ENCODE measurements at regions not wholly inside any gene's neighbourhood (a gene's known extent, or its start where the extent isn't known, plus 50 kb on each side); places are given as distances from the start of the nearest gene placed in this dataset.

- ChIA-PET CTCF (no interaction called here), POLR2A (no interaction called here)
- 32% methylated on average over 5 of the region's 5 CpGs for WGBS (ENCODE audit: low lambda C conversion rate)
- no peak for TF ChIP-seq FOXJ3 (CRISPR knock-in tag; IDR thresholded peaks at IDR 0.05)
- TF ChIP-seq, protein P1, sequence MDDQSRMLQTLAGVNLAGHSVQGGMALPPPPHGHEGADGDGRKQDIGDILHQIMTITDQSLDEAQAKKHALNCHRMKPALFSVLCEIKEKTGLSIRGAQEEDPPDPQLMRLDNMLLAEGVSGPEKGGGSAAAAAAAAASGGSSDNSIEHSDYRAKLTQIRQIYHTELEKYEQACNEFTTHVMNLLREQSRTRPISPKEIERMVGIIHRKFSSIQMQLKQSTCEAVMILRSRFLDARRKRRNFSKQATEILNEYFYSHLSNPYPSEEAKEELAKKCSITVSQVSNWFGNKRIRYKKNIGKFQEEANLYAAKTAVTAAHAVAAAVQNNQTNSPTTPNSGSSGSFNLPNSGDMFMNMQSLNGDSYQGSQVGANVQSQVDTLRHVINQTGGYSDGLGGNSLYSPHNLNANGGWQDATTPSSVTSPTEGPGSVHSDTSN (IDR thresholded peaks at IDR 0.05): no peak
- TF ChIP-seq TCF12 (IDR thresholded peaks at IDR 0.05): no peak
- TF ChIP-seq POLR2AphosphoS5 (IDR thresholded peaks at IDR 0.05; ENCODE audit: low read depth, low read length): no peak
- TF ChIP-seq FOSL2 (IDR thresholded peaks at IDR 0.05; ENCODE audit: borderline replicate concordance, low read depth): no peak
- no peak for TF ChIP-seq ZBTB33 (IDR thresholded peaks at IDR 0.05; ENCODE audit: borderline replicate concordance, low read depth)
- TF ChIP-seq RCOR1 (IDR thresholded peaks at IDR 0.05; ENCODE audit: low read length): no peak
- no peak for TF ChIP-seq SIN3A (IDR thresholded peaks at IDR 0.05; ENCODE audit: borderline replicate concordance, low read depth, low read length)
- TF ChIP-seq EP300 (IDR thresholded peaks at IDR 0.05; ENCODE audit: borderline replicate concordance in 1 of 2, low read depth in 1 of 2, low read length in 1 of 2): no peak
- TF ChIP-seq GABPA (IDR thresholded peaks at IDR 0.05; ENCODE audit: low read depth): no peak
- TF ChIP-seq EZH2phosphoT487 (IDR thresholded peaks at IDR 0.05; ENCODE audit: borderline replicate concordance, low read depth): no peak
- no peak for TF ChIP-seq YY1 (IDR thresholded peaks at IDR 0.05; ENCODE audit: low read depth)
- TF ChIP-seq MXI1 (IDR thresholded peaks at IDR 0.05; ENCODE audit: low read depth, low read length): no peak
- TF ChIP-seq RXRA (IDR thresholded peaks at IDR 0.05; ENCODE audit: borderline replicate concordance, low read depth): no peak
- TF ChIP-seq IRF3 (IDR thresholded peaks at IDR 0.05; ENCODE audit: low read depth, low read length): no peak
- TF ChIP-seq SMC3 (IDR thresholded peaks at IDR 0.05; ENCODE audit: low read depth, low read length): no peak
- TF ChIP-seq FOXM1 (IDR thresholded peaks at IDR 0.05; ENCODE audit: low read depth): no peak
- TF ChIP-seq TAF1 (IDR thresholded peaks at IDR 0.05; ENCODE audit: borderline replicate concordance, low read depth, low read length): no peak
- TF ChIP-seq ELF1 (IDR thresholded peaks at IDR 0.05): no peak
- no peaks in the 10 kb centered on the region for H3K36me3 ChIP-seq (replicated peaks in 1 of 2; ENCODE audit: control insufficient read depth in 1 of 2, insufficient read depth in 2 of 2, low read length in 1 of 2)
- no peak overlapping the region for H3K9ac ChIP-seq
- H3K4me2 ChIP-seq: no peak overlapping the region
- H4K20me1 ChIP-seq (ENCODE audit: insufficient read depth): no peaks in the 10 kb centered on the region
- H3K9me2 ChIP-seq: no peaks in the 10 kb centered on the region; the same call in 1 of the 2 replicates
- no peaks in the 10 kb centered on the region for H3K79me2 ChIP-seq (ENCODE audit: insufficient read depth)
- 0 out of 2 replicates have a peak, but pooled peaks cover 6% of the 10 kb centered on the region for H3K9me3 ChIP-seq
- no peak overlapping the region for H3K4me3 ChIP-seq (ENCODE audit: low read depth in 2 of 2, low read length in 1 of 2)
- DNase-seq: no peak
- no peak overlapping the region for H3K27ac ChIP-seq (ENCODE audit: low read depth in 2 of 2, low read length in 1 of 2)
- no peaks in the 10 kb centered on the region for H3K4me1 ChIP-seq (ENCODE audit: control insufficient read depth in 1 of 2, insufficient read depth in 2 of 2, low read depth in 1 of 2, low read length in 1 of 2)
- H2AFZ ChIP-seq (ENCODE audit: low read depth): no peak overlapping the region
- H3F3A ChIP-seq (replicated peaks; ENCODE audit: insufficient read depth): no peaks in the 10 kb centered on the region
- no peaks in the 10 kb centered on the region for H3K27me3 ChIP-seq (ENCODE audit: insufficient read depth)
Observed at GRCh38 chr6:169014211-169015197, 239.1 kb downstream of the THBS2 start.
